HCT116 (cell line): ENCODE measurements at regions not wholly inside any gene's neighbourhood (a gene's known extent, or its start where the extent isn't known, plus 50 kb on each side); places are given as distances from the start of the nearest gene placed in this dataset.

Experiments used
- ATF3 ChIP-seq: IDR thresholded peaks from 2 replicates; pipeline ENCODE4 v1.6.1; 2012
- CBX3 ChIP-seq: IDR thresholded peaks from 2 replicates; pipeline ENCODE4 v1.6.1; 2012; ENCODE audit warnings: low read depth
- CTCF ChIP-seq, 3 experiments: fragments of 200-600 bp in 1 of 3; sonication (generic) in 1 of 3; IDR thresholded peaks in 2 of 3; conservative IDR thresholded peaks in 1 of 3; 2 replicates each; pipeline ENCODE4 v1.5.1; 2012 to 2017; ENCODE audit warnings: low read depth in 2 of 3, low read length in 2 of 3, antibody characterized with exemption in 1 of 3, borderline replicate concordance in 1 of 3, control low read depth in 1 of 3, mild to moderate bottlenecking in 1 of 3, mixed read lengths in 1 of 3, mixed run types in 1 of 3, moderate library complexity in 1 of 3; ENCODE audit not compliant: insufficient read depth in 1 of 3
- MAX ChIP-seq: IDR thresholded peaks from 2 replicates; pipeline ENCODE4 v1.6.1; 2012
- POLR2A ChIP-seq: IDR thresholded peaks from 2 replicates; pipeline ENCODE4 v1.7.0; 2011; ENCODE audit warnings: borderline replicate concordance; ENCODE audit not compliant: insufficient read depth, insufficient read length; ENCODE audit errors: extremely low read depth
- POLR2AphosphoS5 ChIP-seq: IDR thresholded peaks from 2 replicates; pipeline ENCODE4 v1.6.1; 2011; ENCODE audit warnings: mild to moderate bottlenecking, low read depth, low read length, moderate library complexity
- RAD21 ChIP-seq: IDR thresholded peaks from 2 replicates; pipeline ENCODE4 v1.6.1; 2012; ENCODE audit warnings: low read depth, mild to moderate bottlenecking
- REST ChIP-seq: IDR thresholded peaks from 2 replicates; pipeline ENCODE4 v1.6.1; 2012; ENCODE audit warnings: low read depth
- SP1 ChIP-seq: IDR thresholded peaks from 2 replicates; pipeline ENCODE4 v1.6.1; 2012; ENCODE audit warnings: low read depth
- ZNF274 ChIP-seq: fragments of 200-500 bp; sonication (Bioruptor generic); IDR thresholded peaks from 2 replicates; pipeline ENCODE4 v1.6.1; 2014; ENCODE audit warnings: mild to moderate bottlenecking, low read depth, low read length, inconsistent platforms

GRCh38 chr2:236844711-236845110 is 241.0 kb upstream of the COPS8 start:
- TF ChIP-seq SP1 (no peak), CTCF (IDR thresholded peaks at IDR 0.05 in 2 of 3, conservative IDR thresholded peaks at IDR 0.05 in 1 of 3; ENCODE audit: borderline replicate concordance in 1 of 3, insufficient read depth in 1 of 3, low read depth in 2 of 3, low read length in 2 of 3) (no peak), MAX (no peak), ATF3 (no peak), CBX3 (no peak), POLR2A (no peak), ZNF274 (no peak), POLR2AphosphoS5 (no peak), RAD21 (no peak), REST (no peak)
